NCI-H2107 treated with DMSO at 0.1 percent for 48 hours (cell line): ENCODE measurements at regions not wholly inside any gene's neighbourhood (a gene's known extent, or its start where the extent isn't known, plus 50 kb on each side); places are given as distances from the start of the nearest gene placed in this dataset.
"Not testable (repeated sequence)": the region's sequence is repeated elsewhere in the genome, so short reads cannot be mapped to it uniquely, and the experiment has no call there.

Experiments used
- DNase-seq: peaks from one replicate; lab custom pipeline; 2025; ENCODE audit not compliant: unreplicated experiment; lab: John Stamatoyannopoulos, UW

GRCh38 chr5:89869346-89869745, 540.2 kb downstream of the CETN3 start:
- no peak for DNase-seq

- DNase-seq = no peak
These were observed 543.1 kb downstream of the CETN3 start for GRCh38 chr5:89866410-89866809.

GRCh38 chr5:89864941-89865340, 544.6 kb downstream of the CETN3 start:
- no peak for DNase-seq

- DNase-seq = no peak
These were observed 551.8 kb downstream of the CETN3 start for GRCh38 chr5:89857790-89858189.

- DNase-seq = no peak
These were observed 554.1 kb downstream of the CETN3 start for GRCh38 chr5:89855417-89855816.

- DNase-seq = no peak
These were observed 557.6 kb downstream of the CETN3 start for GRCh38 chr5:89851911-89852310.

GRCh38 chr5:89850513-89850865, 559.1 kb downstream of the CETN3 start:
- DNase-seq = no peak

- no peak for DNase-seq
These were observed 559.6 kb downstream of the CETN3 start for GRCh38 chr5:89849830-89850512.

- no peak for DNase-seq
These were observed 561.8 kb downstream of the CETN3 start for GRCh38 chr5:89847743-89848142.

GRCh38 chr5:89844548-89844947, 565.0 kb downstream of the CETN3 start:
- DNase-seq = no peak

- DNase-seq = no peak
These were observed 567.0 kb downstream of the CETN3 start for GRCh38 chr5:89842531-89842930.

GRCh38 chr5:89840906-89841305, 568.6 kb downstream of the CETN3 start:
- DNase-seq = no peak

- no peak for DNase-seq
These were observed 578.9 kb downstream of the CETN3 start for GRCh38 chr5:89830691-89831090.

- DNase-seq = no peak
These were observed 581.6 kb downstream of the CETN3 start for GRCh38 chr5:89827960-89828359.

GRCh38 chr5:89827359-89827758, 582.2 kb downstream of the CETN3 start:
- DNase-seq = no peak

GRCh38 chr5:89826938-89827337, 582.6 kb downstream of the CETN3 start:
- DNase-seq = no peak

GRCh38 chr5:89823046-89823445, 586.5 kb downstream of the CETN3 start:
- no peak for DNase-seq

GRCh38 chr5:89817841-89818240, 591.7 kb downstream of the CETN3 start:
- DNase-seq = no peak

GRCh38 chr5:89816038-89816437, 593.5 kb downstream of the CETN3 start:
- no peak for DNase-seq

- DNase-seq = not testable (repeated sequence)
These were observed 608.8 kb downstream of the CETN3 start for GRCh38 chr5:89800735-89801134.

GRCh38 chr5:89794504-89794903, 615.1 kb downstream of the CETN3 start:
- DNase-seq = not testable (repeated sequence)

GRCh38 chr5:89779734-89780133, 629.8 kb downstream of the CETN3 start:
- not testable (repeated sequence) for DNase-seq

- no peak for DNase-seq
These were observed 631.8 kb downstream of the CETN3 start for GRCh38 chr5:89777758-89778157.
